Activated B cell treated with CpG ODN at 0.5 μM for 24 hours (primary cell): ENCODE measurements at regions not wholly inside any gene's neighbourhood (a gene's known extent, or its start where the extent isn't known, plus 50 kb on each side); places are given as distances from the start of the nearest gene placed in this dataset.

Experiments used
- ATAC-seq: fragments of 200-7000 bp; cut with Tn5 transposase; one replicate; pipeline ENCODE4 v1.10.0; 2021; ENCODE audit warnings: low read depth, mild to moderate bottlenecking, moderate library complexity
- CTCF ChIA-PET: fragments of 350-600 bp; sonication (Branson Sonifier 250); formaldehyde crosslinking; loops from one replicate; lab custom pipeline; 2021; ENCODE audit warnings: antibody characterized with exemption; lab: Charles Lee
- POLR2A ChIA-PET: fragments of 350-600 bp; sonication (Branson Sonifier 250); formaldehyde crosslinking; loops from one replicate; lab custom pipeline; 2021; ENCODE audit warnings: antibody characterized with exemption; lab: Charles Lee
- DNase-seq: peaks from one replicate; pipeline ENCODE4 v3.0.0; 2022
- H3K27ac Mint-ChIP-seq: one replicate; pipeline ENCODE4 v1.8.0; 2020; ENCODE audit warnings: mixed read lengths
- H3K27me3 Mint-ChIP-seq: one replicate; pipeline ENCODE4 v1.8.0; 2021; ENCODE audit warnings: mixed read lengths
- H3K36me3 Mint-ChIP-seq: one replicate; pipeline ENCODE4 v1.8.0; 2021; ENCODE audit warnings: low read depth, mixed read lengths
- H3K4me1 Mint-ChIP-seq: one replicate; pipeline ENCODE4 v1.8.0; 2021; ENCODE audit warnings: mixed read lengths
- H3K4me3 Mint-ChIP-seq: one replicate; pipeline ENCODE4 v1.8.0; 2020; ENCODE audit warnings: mild to moderate bottlenecking, mixed read lengths
- H3K9me3 Mint-ChIP-seq: one replicate; pipeline ENCODE4 v1.8.0; 2020; ENCODE audit warnings: mixed read lengths
- CTCF ChIP-seq: fragments of 200-600 bp; IDR thresholded peaks from one replicate; pipeline ENCODE4 v1.8.0; 2022; ENCODE audit warnings: antibody characterized with exemption, mild to moderate bottlenecking
- intact Hi-C: fragments of 100-400 bp; cut with micrococcal nuclease; formaldehyde crosslinking; loops from one replicate; pipeline ENCODE4 v1.15.1; 2024

- CTCF ChIA-PET = no interaction called here
- H3K36me3 Mint-ChIP-seq = no peaks in the 10 kb centered on the region
- H3K9me3 Mint-ChIP-seq = no peaks in the 10 kb centered on the region
- no peak for DNase-seq
- POLR2A ChIA-PET = no interaction called here
- no peaks in the 10 kb centered on the region for H3K27me3 Mint-ChIP-seq
- H3K27ac Mint-ChIP-seq = no peak overlapping the region
- ATAC-seq = no peak
- TF ChIP-seq CTCF = no peak
- intact Hi-C loops = no loop called here
- no peaks in the 10 kb centered on the region for H3K4me1 Mint-ChIP-seq
- no peak overlapping the region for H3K4me3 Mint-ChIP-seq
These were observed 94.3 kb upstream of the NAV3 start for GRCh38 chr12:77736219-77736965.

- no peak for TF ChIP-seq CTCF
- CTCF ChIA-PET = no interaction called here
These were observed 96.3 kb upstream of the NAV3 start for GRCh38 chr12:77734214-77734883.

GRCh38 chr12:77728018-77728417 is 102.7 kb upstream of the NAV3 start:
- CTCF ChIA-PET = no interaction called here
- intact Hi-C loops = no loop called here
- no peak for DNase-seq
- Mint-ChIP-seq H3K36me3 (no peaks in the 10 kb centered on the region), H3K27ac (no peak overlapping the region), H3K4me3 (no peak overlapping the region), H3K9me3 (no peaks in the 10 kb centered on the region), H3K4me1 (no peaks in the 10 kb centered on the region), H3K27me3 (no peaks in the 10 kb centered on the region)
- ATAC-seq = no peak
- POLR2A ChIA-PET = no interaction called here
- no peak for TF ChIP-seq CTCF

More at GRCh38 chr12:77734214-77734883, 96.3 kb upstream of the NAV3 start:
- H3K9me3 Mint-ChIP-seq = no peaks in the 10 kb centered on the region
- ATAC-seq (no peak), DNase-seq (no peak)
- POLR2A ChIA-PET = no interaction called here
- no peaks in the 10 kb centered on the region for H3K4me1 Mint-ChIP-seq
- H3K27me3 Mint-ChIP-seq = no peaks in the 10 kb centered on the region
- intact Hi-C loops = no loop called here
- no peak overlapping the region for H3K4me3 Mint-ChIP-seq
- H3K36me3 Mint-ChIP-seq = no peaks in the 10 kb centered on the region
- no peak overlapping the region for H3K27ac Mint-ChIP-seq

- TF ChIP-seq CTCF = no peak
- intact Hi-C loops = no loop called here
- ATAC-seq (no peak), DNase-seq (no peak)
- H3K27me3 Mint-ChIP-seq = no peaks in the 10 kb centered on the region
- no peaks in the 10 kb centered on the region for H3K4me1 Mint-ChIP-seq
- CTCF ChIA-PET = no interaction called here
- no peaks in the 10 kb centered on the region for H3K36me3 Mint-ChIP-seq
- H3K4me3 Mint-ChIP-seq = no peak overlapping the region
- H3K27ac Mint-ChIP-seq = no peak overlapping the region
- POLR2A ChIA-PET = no interaction called here
- H3K9me3 Mint-ChIP-seq = no peaks in the 10 kb centered on the region
These were observed 103.2 kb upstream of the NAV3 start for GRCh38 chr12:77727442-77728001.

GRCh38 chr12:77725611-77726010 is 105.1 kb upstream of the NAV3 start:
- ChIA-PET CTCF (interaction anchor here (1.1 kb wide), 1 partner anchor 200 kb away, joined by 4 read pairs; no protein-coding TSS in a partner anchor), POLR2A (no interaction called here)
- TF ChIP-seq CTCF = no peak
- ATAC-seq (no peak), DNase-seq (no peak)
- no peaks in the 10 kb centered on the region for H3K36me3 Mint-ChIP-seq
- H3K9me3 Mint-ChIP-seq = no peaks in the 10 kb centered on the region
- no peaks in the 10 kb centered on the region for H3K27me3 Mint-ChIP-seq
- intact Hi-C loops = no loop called here
- H3K4me3 Mint-ChIP-seq = no peak overlapping the region
- no peak overlapping the region for H3K27ac Mint-ChIP-seq
- H3K4me1 Mint-ChIP-seq = no peaks in the 10 kb centered on the region
